ENCODE measurements at regions not wholly inside any gene's neighbourhood (a gene's known extent, or its start where the extent isn't known, plus 50 kb on each side); places are given as distances from the start of the nearest gene placed in this dataset.
"Not testable (repeated sequence)": the region's sequence is repeated elsewhere in the genome, so short reads cannot be mapped to it uniquely, and the experiment has no call there.

DNA sequence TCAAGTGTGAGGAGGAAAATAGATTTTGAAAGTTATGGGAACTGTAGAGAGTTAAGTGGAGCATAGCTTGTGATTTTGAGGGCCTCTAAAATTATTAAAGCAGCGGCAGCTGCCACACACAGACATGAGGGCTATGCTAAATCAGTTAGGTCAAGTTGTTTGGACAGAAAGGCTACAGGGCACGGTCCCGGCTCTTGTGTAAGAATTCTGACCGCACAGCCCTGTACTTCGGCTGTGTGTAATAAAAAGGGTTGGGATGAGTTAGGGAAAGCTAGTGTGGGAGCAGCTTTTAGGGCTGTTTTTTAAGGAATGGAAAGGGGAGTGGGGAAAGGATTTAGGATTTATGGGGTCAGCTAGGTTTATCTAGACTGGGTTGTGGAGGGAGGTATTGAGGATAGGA is 79.6 kb upstream of the KIF5B start:
- H3K4me1 Mint-ChIP-seq (ENCODE audit: low read depth, unreplicated experiment): peaks cover 22% of the 10 kb centered on the region
- POLR2A ChIA-PET; CTCF ChIA-PET; H3K27me3 Mint-ChIP-seq (ENCODE audit: insufficient read depth, unreplicated experiment); DNase-seq; H3K36me3 Mint-ChIP-seq (ENCODE audit: insufficient read depth, unreplicated experiment); H3K27me3 ChIP-seq (replicated peaks; ENCODE audit: control insufficient read depth, insufficient read depth, low read length); intact Hi-C loops (cut with micrococcal nuclease; ENCODE audit: unreplicated experiment); H3K27ac Mint-ChIP-seq (ENCODE audit: unreplicated experiment); H3K9me3 Mint-ChIP-seq (ENCODE audit: unreplicated experiment); H3K4me3 ChIP-seq (ENCODE audit: low read depth, low read length); H3K9me3 ChIP-seq; H3K36me3 ChIP-seq (ENCODE audit: control insufficient read depth, insufficient read depth, low read length); BruUV-seq (replicated peaks); H3K4me3 Mint-ChIP-seq (ENCODE audit: unreplicated experiment): not testable (repeated sequence)
- H3K4me1 ChIP-seq: peaks cover 46% of the 10 kb centered on the region

DNA sequence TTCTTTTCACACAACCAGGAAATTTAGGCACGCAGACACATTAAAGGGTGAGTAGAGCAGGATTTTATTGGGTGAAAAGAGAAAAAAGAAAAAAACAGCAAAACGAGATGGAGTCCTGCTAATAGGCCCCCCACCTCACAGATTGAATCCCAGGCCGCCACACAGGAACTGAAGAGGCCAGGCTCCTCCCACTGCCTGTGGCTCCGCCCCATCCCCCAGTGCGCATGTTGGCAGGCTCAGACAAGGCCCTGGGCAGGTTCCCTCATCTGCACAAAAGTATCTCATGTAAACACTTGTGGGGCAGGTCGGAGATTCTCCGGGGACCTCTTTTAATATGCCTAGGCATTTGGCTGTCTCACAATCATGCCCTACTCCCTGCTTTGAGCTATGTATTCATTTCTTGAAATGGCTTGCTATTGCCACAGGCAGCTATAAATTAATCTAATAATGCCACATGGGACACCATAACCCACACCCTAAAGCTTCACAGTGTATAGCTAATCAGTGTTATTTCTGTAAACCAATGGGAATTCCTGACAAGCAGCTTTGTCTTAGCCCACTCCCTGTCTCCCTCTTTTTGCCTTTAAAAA is 76.2 kb upstream of the KIF5B start:
- BruUV-seq (replicated peaks): no TSS peak
- peak in 1 of 2 experiments; percentile 41 for DNase-seq
- ChIA-PET POLR2A (no interaction called here), CTCF (interaction anchor here (0.6 kb wide), 1 partner anchor 47 kb away, joined by 3 read pairs; no protein-coding TSS in a partner anchor)
- Mint-ChIP-seq H3K4me1 (ENCODE audit: low read depth, unreplicated experiment) (peaks cover 14% of the 10 kb centered on the region), H3K27ac (ENCODE audit: unreplicated experiment) (peak overlapping the region; percentile 43), H3K36me3 (ENCODE audit: insufficient read depth, unreplicated experiment) (no peaks in the 10 kb centered on the region), H3K27me3 (ENCODE audit: insufficient read depth, unreplicated experiment) (no peaks in the 10 kb centered on the region), H3K9me3 (ENCODE audit: unreplicated experiment) (no peaks in the 10 kb centered on the region), H3K4me3 (ENCODE audit: unreplicated experiment) (no peak overlapping the region)
- Histone ChIP-seq H3K4me3 (ENCODE audit: low read depth, low read length) (no peak overlapping the region), H3K4me1 (peaks cover 33% of the 10 kb centered on the region), H3K27me3 (replicated peaks; ENCODE audit: control insufficient read depth, insufficient read depth, low read length) (no peaks in the 10 kb centered on the region), H3K9me3 (no peaks in the 10 kb centered on the region), H3K36me3 (ENCODE audit: control insufficient read depth, insufficient read depth, low read length) (no peaks in the 10 kb centered on the region)
- TF ChIP-seq, protein P1, sequence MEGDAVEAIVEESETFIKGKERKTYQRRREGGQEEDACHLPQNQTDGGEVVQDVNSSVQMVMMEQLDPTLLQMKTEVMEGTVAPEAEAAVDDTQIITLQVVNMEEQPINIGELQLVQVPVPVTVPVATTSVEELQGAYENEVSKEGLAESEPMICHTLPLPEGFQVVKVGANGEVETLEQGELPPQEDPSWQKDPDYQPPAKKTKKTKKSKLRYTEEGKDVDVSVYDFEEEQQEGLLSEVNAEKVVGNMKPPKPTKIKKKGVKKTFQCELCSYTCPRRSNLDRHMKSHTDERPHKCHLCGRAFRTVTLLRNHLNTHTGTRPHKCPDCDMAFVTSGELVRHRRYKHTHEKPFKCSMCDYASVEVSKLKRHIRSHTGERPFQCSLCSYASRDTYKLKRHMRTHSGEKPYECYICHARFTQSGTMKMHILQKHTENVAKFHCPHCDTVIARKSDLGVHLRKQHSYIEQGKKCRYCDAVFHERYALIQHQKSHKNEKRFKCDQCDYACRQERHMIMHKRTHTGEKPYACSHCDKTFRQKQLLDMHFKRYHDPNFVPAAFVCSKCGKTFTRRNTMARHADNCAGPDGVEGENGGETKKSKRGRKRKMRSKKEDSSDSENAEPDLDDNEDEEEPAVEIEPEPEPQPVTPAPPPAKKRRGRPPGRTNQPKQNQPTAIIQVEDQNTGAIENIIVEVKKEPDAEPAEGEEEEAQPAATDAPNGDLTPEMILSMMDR (IDR thresholded peaks at IDR 0.05; ENCODE audit: insufficient read depth in 1 of 2, low read depth in 1 of 2, low read length in 1 of 2, severe bottlenecking in 1 of 2, unreplicated experiment in 1 of 2): no peak
- intact Hi-C loops (cut with micrococcal nuclease; ENCODE audit: unreplicated experiment): no loop called here

DNA sequence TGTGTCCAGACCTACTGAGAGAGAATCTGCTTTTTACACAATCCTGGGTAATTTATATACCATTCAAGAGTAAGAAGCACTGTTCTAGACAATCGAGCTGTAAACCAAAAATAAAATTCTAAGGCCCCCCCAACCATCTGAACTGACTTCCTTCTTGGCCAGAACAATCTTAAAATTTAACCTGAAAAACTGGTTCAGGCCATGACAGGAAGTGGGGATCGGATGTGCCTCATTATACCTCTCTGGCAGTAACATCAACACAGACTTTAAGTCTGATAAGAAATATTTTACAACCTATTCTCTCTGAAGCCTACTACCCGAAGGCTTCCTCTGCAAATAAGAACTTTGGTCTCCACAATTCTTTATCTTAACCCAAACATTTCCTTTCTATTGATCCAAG is 75.2 kb upstream of the KIF5B start:
- Mint-ChIP-seq H3K27me3 (ENCODE audit: insufficient read depth, unreplicated experiment) (no peaks in the 10 kb centered on the region), H3K27ac (ENCODE audit: unreplicated experiment) (peak overlapping the region; percentile 43), H3K4me1 (ENCODE audit: low read depth, unreplicated experiment) (peaks cover 14% of the 10 kb centered on the region), H3K9me3 (ENCODE audit: unreplicated experiment) (no peaks in the 10 kb centered on the region), H3K4me3 (ENCODE audit: unreplicated experiment) (peak overlapping the region; percentile 50), H3K36me3 (ENCODE audit: insufficient read depth, unreplicated experiment) (no peaks in the 10 kb centered on the region)
- DNase-seq: peak; percentile 70
- BruUV-seq (replicated peaks): no TSS peak
- H3K4me1 ChIP-seq: peaks cover 33% of the 10 kb centered on the region
- TF ChIP-seq, protein P1 (IDR thresholded peaks at IDR 0.05; ENCODE audit: insufficient read depth in 1 of 2, low read depth in 1 of 2, low read length in 1 of 2, severe bottlenecking in 1 of 2, unreplicated experiment in 1 of 2): no peak
- no peaks in the 10 kb centered on the region for H3K36me3 ChIP-seq (ENCODE audit: control insufficient read depth, insufficient read depth, low read length)
- H3K9me3 ChIP-seq: no peaks in the 10 kb centered on the region
- intact Hi-C loops (cut with micrococcal nuclease; ENCODE audit: unreplicated experiment): loop anchor here (1.0 kb wide), 6 partner anchors 18 to 72 kb away; no protein-coding TSS in a partner anchor
- ChIA-PET CTCF (no interaction called here), POLR2A (interaction anchor here (0.5 to 0.6 kb wide), 2 partner anchors 57 to 179 kb away, joined by 3 read pairs; no protein-coding TSS in a partner anchor)
- no peaks in the 10 kb centered on the region for H3K27me3 ChIP-seq (replicated peaks; ENCODE audit: control insufficient read depth, insufficient read depth, low read length)
- no peak overlapping the region for H3K4me3 ChIP-seq (ENCODE audit: low read depth, low read length)

All from Caco-2 (cell line).